ENCODE measurements at regions not wholly inside any gene's neighbourhood (a gene's known extent, or its start where the extent isn't known, plus 50 kb on each side); places are given as distances from the start of the nearest gene placed in this dataset.
A peak's percentile ranks its signal among the peaks of the same experiment; 100 is the strongest.

DNA sequence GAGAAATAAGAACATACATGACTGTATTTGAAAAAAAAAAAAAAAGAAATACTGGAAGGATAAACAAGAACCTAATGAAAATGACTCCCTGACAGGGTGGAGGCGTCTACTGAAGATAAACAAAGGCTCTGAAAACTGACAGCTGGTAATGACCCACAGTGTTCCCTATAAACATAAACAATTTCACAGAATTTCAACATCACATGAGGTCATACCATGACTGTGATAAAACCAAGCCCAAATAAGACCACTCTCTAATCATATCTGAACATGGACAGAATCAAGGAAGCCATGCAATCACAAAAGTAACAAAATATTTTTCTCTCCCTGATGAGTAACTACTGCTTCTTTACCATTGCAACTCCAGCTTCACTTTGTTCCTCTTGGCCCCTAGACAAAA is 159.3 kb downstream of the FAM124B start:
- H3K36me3 ChIP-seq, result no peaks in the 10 kb centered on the region
- whole genome bisulfite sequencing, 2 donors (ENCODE audit: low coverage in 1 of 2), result 29 to 47% methylated on average over 1 of the region's 1 CpG
- H3K27me3 ChIP-seq, result no peaks in the 10 kb centered on the region
- H3K4me1 ChIP-seq, result no peaks in the 10 kb centered on the region
- peak; percentile 84 for ATAC-seq
- H3K9me3 ChIP-seq, result no peaks in the 10 kb centered on the region
- no peak overlapping the region for H3K4me3 ChIP-seq
- no peak overlapping the region for H3K27ac ChIP-seq
- TF ChIP-seq POLR2AphosphoS5 (IDR thresholded peaks at IDR 0.05) (peak; percentile 27), POLR2A (IDR thresholded peaks at IDR 0.05) (no peak), EP300 (IDR thresholded peaks at IDR 0.05) (no peak)
- TF ChIP-seq, protein P1, sequence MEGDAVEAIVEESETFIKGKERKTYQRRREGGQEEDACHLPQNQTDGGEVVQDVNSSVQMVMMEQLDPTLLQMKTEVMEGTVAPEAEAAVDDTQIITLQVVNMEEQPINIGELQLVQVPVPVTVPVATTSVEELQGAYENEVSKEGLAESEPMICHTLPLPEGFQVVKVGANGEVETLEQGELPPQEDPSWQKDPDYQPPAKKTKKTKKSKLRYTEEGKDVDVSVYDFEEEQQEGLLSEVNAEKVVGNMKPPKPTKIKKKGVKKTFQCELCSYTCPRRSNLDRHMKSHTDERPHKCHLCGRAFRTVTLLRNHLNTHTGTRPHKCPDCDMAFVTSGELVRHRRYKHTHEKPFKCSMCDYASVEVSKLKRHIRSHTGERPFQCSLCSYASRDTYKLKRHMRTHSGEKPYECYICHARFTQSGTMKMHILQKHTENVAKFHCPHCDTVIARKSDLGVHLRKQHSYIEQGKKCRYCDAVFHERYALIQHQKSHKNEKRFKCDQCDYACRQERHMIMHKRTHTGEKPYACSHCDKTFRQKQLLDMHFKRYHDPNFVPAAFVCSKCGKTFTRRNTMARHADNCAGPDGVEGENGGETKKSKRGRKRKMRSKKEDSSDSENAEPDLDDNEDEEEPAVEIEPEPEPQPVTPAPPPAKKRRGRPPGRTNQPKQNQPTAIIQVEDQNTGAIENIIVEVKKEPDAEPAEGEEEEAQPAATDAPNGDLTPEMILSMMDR (IDR thresholded peaks at IDR 0.05), result no peak

DNA sequence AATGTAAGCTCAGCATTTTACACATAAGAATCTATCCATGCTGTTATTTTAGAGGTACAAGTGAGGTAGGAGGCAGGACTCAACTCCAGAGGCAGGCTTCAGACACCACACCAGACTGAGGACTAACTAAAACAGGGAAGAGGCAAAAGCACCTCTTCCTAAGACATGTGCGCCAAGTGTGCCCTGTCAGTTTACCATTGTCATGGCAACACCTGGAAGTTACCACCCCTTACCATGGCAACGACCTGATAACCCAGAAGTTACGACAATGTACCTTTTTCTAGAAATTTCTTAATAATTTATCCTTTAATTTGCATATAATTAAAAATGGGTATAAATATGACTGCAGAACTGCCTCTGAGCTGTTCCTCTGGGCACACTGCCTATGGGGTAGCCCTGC is 160.1 kb downstream of the FAM124B start:
- 85 to 93% methylated on average over 3 of the region's 3 CpGs for WGBS, 2 donors (ENCODE audit: low coverage in 1 of 2)
- no peak for ATAC-seq
- Histone ChIP-seq H3K36me3 (no peaks in the 10 kb centered on the region), H3K4me3 (no peak overlapping the region), H3K4me1 (no peaks in the 10 kb centered on the region), H3K27ac (no peak overlapping the region), H3K9me3 (no peaks in the 10 kb centered on the region), H3K27me3 (no peaks in the 10 kb centered on the region)
- TF ChIP-seq POLR2A (IDR thresholded peaks at IDR 0.05) (no peak), POLR2AphosphoS5 (IDR thresholded peaks at IDR 0.05) (no peak), EP300 (IDR thresholded peaks at IDR 0.05) (no peak)
- TF ChIP-seq, protein P1 (IDR thresholded peaks at IDR 0.05), result no peak

DNA sequence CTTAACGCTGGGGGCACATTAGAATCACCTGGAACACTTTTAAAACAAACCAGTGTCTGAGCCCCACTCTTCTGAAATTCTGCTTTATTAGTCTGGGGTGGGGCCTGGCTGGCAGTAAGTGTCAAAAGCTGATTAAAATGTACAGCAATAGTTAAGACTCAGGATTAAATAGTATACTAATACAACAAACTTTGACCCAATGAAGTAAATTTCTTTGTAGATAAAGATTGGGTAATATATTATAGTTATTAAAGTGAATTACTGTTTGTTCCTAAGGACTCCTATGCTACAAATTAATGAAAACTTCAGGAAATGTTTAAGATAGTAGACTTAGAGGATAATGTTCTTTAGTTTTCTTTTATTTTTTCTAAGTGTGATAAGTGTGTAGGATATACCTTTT is 160.9 kb downstream of the FAM124B start:
- TF ChIP-seq POLR2AphosphoS5 (IDR thresholded peaks at IDR 0.05), result no peak
- Histone ChIP-seq H3K4me1 (no peaks in the 10 kb centered on the region), H3K36me3 (no peaks in the 10 kb centered on the region), H3K27ac (no peak overlapping the region), H3K27me3 (no peaks in the 10 kb centered on the region), H3K9me3 (peaks cover 0 to 1% (median 0%) of the 10 kb centered on the region in 3 donors), H3K4me3 (no peak overlapping the region)
- 43 to 53% methylated on average over 1 of the region's 1 CpG for WGBS, 2 donors (ENCODE audit: low coverage in 1 of 2)
- no peak for ATAC-seq

DNA sequence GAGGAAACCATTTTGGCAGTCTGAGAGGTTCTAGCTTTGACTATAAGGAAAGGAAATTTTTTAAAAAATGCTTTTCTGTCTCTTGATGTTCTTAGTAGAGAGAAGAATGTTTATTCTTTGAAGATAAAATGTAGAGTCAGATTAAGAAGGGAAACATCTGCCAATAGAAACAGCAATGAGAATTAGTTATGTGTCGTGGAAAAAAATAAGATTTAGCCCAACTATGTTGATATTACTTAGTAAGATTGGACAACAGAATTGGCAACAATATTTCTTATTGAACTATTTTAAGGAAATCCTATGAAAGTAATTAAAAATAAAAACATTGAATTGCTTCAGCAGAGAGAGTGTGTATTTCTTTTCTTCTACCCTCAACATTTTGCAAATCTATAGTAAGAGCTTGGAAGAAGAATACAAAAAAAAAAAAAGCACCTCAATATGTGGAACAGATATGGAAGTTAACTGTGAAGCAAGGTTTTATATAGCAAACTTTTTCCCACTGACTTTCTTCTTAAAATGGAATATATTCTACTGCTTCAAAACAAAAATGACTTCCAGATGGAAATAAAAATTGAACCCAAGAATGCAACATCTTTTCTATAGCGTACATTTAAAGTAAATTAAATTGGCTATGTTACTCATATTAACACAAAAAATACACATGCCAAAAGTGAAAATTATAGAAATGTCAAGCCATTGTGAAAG is 177.9 kb downstream of the FAM124B start:
- 57 to 71% methylated on average over 2 of the region's 2 CpGs for WGBS, 2 donors (ENCODE audit: low coverage in 1 of 2)
- Histone ChIP-seq H3K36me3 (no peaks in the 10 kb centered on the region), H3K4me1 (peaks cover 0 to 16% (median 0%) of the 10 kb centered on the region in 3 donors), H3K9me3 (no peaks in the 10 kb centered on the region), H3K27ac (no peak overlapping the region), H3K27me3 (no peaks in the 10 kb centered on the region), H3K4me3 (no peak overlapping the region)
- TF ChIP-seq POLR2AphosphoS5 (IDR thresholded peaks at IDR 0.05) (no peak), POLR2A (IDR thresholded peaks at IDR 0.05) (no peak), EP300 (IDR thresholded peaks at IDR 0.05) (no peak)
- TF ChIP-seq, protein P1 (IDR thresholded peaks at IDR 0.05), result no peak
- ATAC-seq, result no peak

DNA sequence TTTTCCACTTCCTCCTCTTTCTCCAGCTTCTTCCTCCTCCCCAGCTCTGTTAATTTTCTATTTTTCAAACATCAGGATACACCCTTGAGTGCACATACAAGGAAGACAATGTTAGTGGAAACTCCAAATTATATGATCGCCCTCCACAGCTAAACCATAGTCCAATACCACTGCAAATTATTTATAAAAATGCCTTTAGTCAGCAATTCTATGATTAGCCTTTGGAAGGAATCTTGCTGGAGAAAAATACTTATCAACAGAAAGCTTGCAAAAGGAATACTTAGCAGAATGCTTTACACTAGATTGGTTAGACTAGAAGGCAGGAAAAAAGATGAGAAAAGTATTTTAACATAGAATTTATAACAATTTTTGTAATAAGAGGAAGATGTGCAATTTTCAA is 178.9 kb downstream of the FAM124B start:
- 0 to 25% methylated on average over 1 of the region's 1 CpG for WGBS, 2 donors (ENCODE audit: low coverage in 1 of 2)

More for the DNA sequence above, 178.9 kb downstream of the FAM124B start:
- H3K27me3 ChIP-seq, result no peaks in the 10 kb centered on the region
- ATAC-seq, result no peak
- H3K36me3 ChIP-seq, result no peaks in the 10 kb centered on the region
- TF ChIP-seq EP300 (IDR thresholded peaks at IDR 0.05) (no peak), POLR2AphosphoS5 (IDR thresholded peaks at IDR 0.05) (no peak), POLR2A (IDR thresholded peaks at IDR 0.05) (no peak)
- TF ChIP-seq, protein P1 (IDR thresholded peaks at IDR 0.05), result no peak
- H3K9me3 ChIP-seq, result no peaks in the 10 kb centered on the region
- no peak overlapping the region for H3K4me3 ChIP-seq
- peaks cover 0 to 16% (median 0%) of the 10 kb centered on the region in 3 donors for H3K4me1 ChIP-seq
- H3K27ac ChIP-seq, result no peak overlapping the region

Measured in gastroesophageal sphincter (tissue), 4 donors.